NCI-H446 treated with DMSO at 0.1 percent for 48 hours (cell line): ENCODE measurements at regions not wholly inside any gene's neighbourhood (a gene's known extent, or its start where the extent isn't known, plus 50 kb on each side); places are given as distances from the start of the nearest gene placed in this dataset.

Experiments used
- DNase-seq: peaks from one replicate; lab custom pipeline; 2025; lab: John Stamatoyannopoulos, UW

- DNase-seq = no peak
These were observed 145.7 kb downstream of the NUAK1 start for GRCh38 chr12:105992849-105993740.

- no peak for DNase-seq
These were observed 144.8 kb downstream of the NUAK1 start for GRCh38 chr12:105993766-105994555.

GRCh38 chr12:105995961-105996431, 142.8 kb downstream of the NUAK1 start:
- DNase-seq = no peak

- DNase-seq = no peak
These were observed 140.2 kb downstream of the NUAK1 start for GRCh38 chr12:105998561-105998960.

GRCh38 chr12:106000382-106001104, 138.2 kb downstream of the NUAK1 start:
- DNase-seq = no peak

GRCh38 chr12:106001105-106001836, 137.5 kb downstream of the NUAK1 start:
- no peak for DNase-seq

- DNase-seq = no peak
These were observed 136.9 kb downstream of the NUAK1 start for GRCh38 chr12:106001837-106002218.

- no peak for DNase-seq
These were observed 135.5 kb downstream of the NUAK1 start for GRCh38 chr12:106003297-106003696.

- DNase-seq = no peak
These were observed 134.5 kb downstream of the NUAK1 start for GRCh38 chr12:106004289-106004688.

GRCh38 chr12:106006382-106006781, 132.4 kb downstream of the NUAK1 start:
- no peak for DNase-seq

- DNase-seq = no peak
These were observed 131.8 kb downstream of the NUAK1 start for GRCh38 chr12:106006940-106007339.

- DNase-seq = no peak
These were observed 128.0 kb downstream of the NUAK1 start for GRCh38 chr12:106010741-106011140.
